GM12872 (cell line): ENCODE measurements at regions not wholly inside any gene's neighbourhood (a gene's known extent, or its start where the extent isn't known, plus 50 kb on each side); places are given as distances from the start of the nearest gene placed in this dataset.

Experiments
- CTCF ChIP-seq: IDR thresholded peaks from 3 replicates; pipeline ENCODE4 v1.5.1; 2011; ENCODE audit warnings: low read depth, mild to moderate bottlenecking, low read length, moderate library complexity; ENCODE audit not compliant: insufficient read depth

- TF ChIP-seq CTCF: no peak
Observed at GRCh38 chr1:67570486-67571143, 114.4 kb upstream of the GADD45A start.

- no peak for TF ChIP-seq CTCF
Observed at GRCh38 chr1:67571406-67571805, 113.6 kb upstream of the GADD45A start.

- TF ChIP-seq CTCF: no peak
Observed at GRCh38 chr1:67571901-67572593, 113.0 kb upstream of the GADD45A start.

GRCh38 chr1:67572594-67573221, 112.3 kb upstream of the GADD45A start:
- no peak for TF ChIP-seq CTCF

GRCh38 chr1:67573311-67573872, 111.6 kb upstream of the GADD45A start:
- TF ChIP-seq CTCF: no peak

- no peak for TF ChIP-seq CTCF
Observed at GRCh38 chr1:67574221-67574620, 110.8 kb upstream of the GADD45A start.

- no peak for TF ChIP-seq CTCF
Observed at GRCh38 chr1:67575861-67576260, 109.1 kb upstream of the GADD45A start.
